ENCODE measurements at regions not wholly inside any gene's neighbourhood (a gene's known extent, or its start where the extent isn't known, plus 50 kb on each side); places are given as distances from the start of the nearest gene placed in this dataset.

GRCh38 chr6:74434171-74434570, 738.2 kb downstream of the CD109 start:
- Histone ChIP-seq H3K27ac (ENCODE audit: extremely low read length, insufficient read depth, low read length) (no peak overlapping the region), H3K4me2 (ENCODE audit: low read depth, low read length) (no peak overlapping the region), H3K4me3 (replicated peaks in 1 of 3; ENCODE audit: insufficient read depth in 1 of 3, low read depth in 2 of 3, low read length in 3 of 3) (no peak overlapping the region), H3K79me2 (ENCODE audit: insufficient read depth, low read length) (no peaks in the 10 kb centered on the region), H2AFZ (ENCODE audit: low read length) (no peak overlapping the region), H3K9ac (ENCODE audit: insufficient read depth, low read depth, low read length) (no peak overlapping the region), H3K9me3 (ENCODE audit: low read length) (no peaks in the 10 kb centered on the region), H3K27me3 (ENCODE audit: control insufficient read depth in 1 of 2, insufficient read depth in 2 of 2, low read length in 2 of 2) (no peaks in the 10 kb centered on the region), H3K4me1 (ENCODE audit: insufficient read depth, low read length) (no peaks in the 10 kb centered on the region), H4K20me1 (ENCODE audit: insufficient read depth, low read length) (no peaks in the 10 kb centered on the region), H3K36me3 (replicated peaks in 1 of 2; ENCODE audit: control insufficient read depth in 1 of 2, insufficient read depth in 2 of 2, low read length in 2 of 2) (no peaks in the 10 kb centered on the region)
- FAIRE-seq: no peak
- intact Hi-C loops (cut with micrococcal nuclease; ENCODE audit: unreplicated experiment): no loop called here
- ATAC-seq: no peak
- in situ Hi-C loops (cut with HindIII; ENCODE audit: extremely low pct_ligation_motif_present, low pct_unique_long_range_greater_than_20kb): loop anchor here (25.0 kb wide), 1 partner anchor 128 kb away; no protein-coding TSS in a partner anchor
- TF ChIP-seq ZNF737 (CRISPR knock-in tag; IDR thresholded peaks at IDR 0.05; ENCODE audit: borderline replicate concordance): no peak
- no peak for TF ChIP-seq ZNF546 (CRISPR knock-in tag; conservative IDR thresholded peaks at IDR 0.05)
- TF ChIP-seq ZNF513 (CRISPR knock-in tag; conservative IDR thresholded peaks at IDR 0.05): no peak
- no peak for TF ChIP-seq ZBTB1 (CRISPR knock-in tag; IDR thresholded peaks at IDR 0.05; ENCODE audit: borderline replicate concordance)
- no peak for TF ChIP-seq MTA3 (CRISPR knock-in tag; IDR thresholded peaks at IDR 0.05)
- TF ChIP-seq POGK (CRISPR knock-in tag; conservative IDR thresholded peaks at IDR 0.05): no peak
- no peak for TF ChIP-seq PRDM10 (CRISPR knock-in tag; IDR thresholded peaks at IDR 0.05; ENCODE audit: low read depth)
- TF ChIP-seq HHEX (CRISPR knock-in tag; IDR thresholded peaks at IDR 0.05): no peak
- no peak for TF ChIP-seq TARDBP (CRISPR knock-in tag; IDR thresholded peaks at IDR 0.05)
- CTCF ChIA-PET (ENCODE audit: low intra/inter-chr PET ratio, low total read pairs): no interaction called here
- BruUV-seq (replicated peaks): no TSS peak
- no peak for DNase-seq (ENCODE audit: low spot score)
- POLR2A ChIA-PET: no interaction called here

Measured in HepG2 (cell line).